Kidney epithelial cell (primary cell): ENCODE measurements at regions not wholly inside any gene's neighbourhood (a gene's known extent, or its start where the extent isn't known, plus 50 kb on each side); places are given as distances from the start of the nearest gene placed in this dataset.
A peak's percentile ranks its signal among the peaks of the same experiment; 100 is the strongest.

Experiments used
- DNase-seq: peaks from one replicate; pipeline ENCODE4 v3.0.0-alpha.2; 2010; ENCODE audit warnings: low read depth
- H3K27me3 ChIP-seq: 2 replicates; pipeline ENCODE4 v1.6.0; 2011; ENCODE audit warnings: low read length; ENCODE audit not compliant: control insufficient read depth, insufficient read depth
- H3K36me3 ChIP-seq: 2 replicates; pipeline ENCODE4 v1.5.1; 2011; ENCODE audit warnings: low read length; ENCODE audit not compliant: control insufficient read depth, insufficient read depth
- H3K4me3 ChIP-seq: 2 replicates; pipeline ENCODE4 v1.5.1; 2011; ENCODE audit warnings: low read depth, mild to moderate bottlenecking, control low read depth, low read length
- CTCF ChIP-seq: IDR thresholded peaks from 2 replicates; pipeline ENCODE4 v1.5.1; 2011; ENCODE audit warnings: mild to moderate bottlenecking, moderate library complexity, low read length, control low read depth, inconsistent platforms; ENCODE audit not compliant: insufficient read depth, poor library complexity, severe bottlenecking

DNA sequence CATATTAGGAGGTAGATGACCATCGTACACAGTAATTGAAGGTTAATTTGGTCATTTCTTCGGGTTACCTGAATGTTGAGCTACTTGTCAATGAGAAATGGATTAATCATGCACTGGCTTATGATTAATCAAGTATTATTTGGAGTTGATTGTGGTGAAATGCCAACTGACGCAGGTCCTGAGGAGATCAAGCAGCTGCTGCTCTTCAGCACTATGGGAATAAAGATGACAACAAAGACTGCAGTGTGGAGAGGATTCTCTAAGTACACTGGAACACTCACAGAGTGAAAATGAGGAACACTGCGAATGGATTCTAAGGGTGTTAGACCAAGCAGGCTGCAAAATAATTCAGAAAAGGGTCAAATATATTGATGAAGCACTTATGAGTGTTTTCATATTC, 202.8 kb upstream of the DIO2 start:
- H3K27me3 ChIP-seq, result no peaks in the 10 kb centered on the region
- no peak for TF ChIP-seq CTCF
- H3K4me3 ChIP-seq, result no peak overlapping the region
- H3K36me3 ChIP-seq, result no peaks in the 10 kb centered on the region
- DNase-seq, result no peak

GRCh38 chr14:80404413-80404812, 193.1 kb upstream of the DIO2 start:
- Histone ChIP-seq H3K27me3 (no peaks in the 10 kb centered on the region), H3K4me3 (no peak overlapping the region), H3K36me3 (no peaks in the 10 kb centered on the region)
- no peak for DNase-seq
- no peak for TF ChIP-seq CTCF

GRCh38 chr14:80403036-80403435, 191.7 kb upstream of the DIO2 start:
- H3K27me3 ChIP-seq, result no peaks in the 10 kb centered on the region
- peak; percentile 18 for DNase-seq
- no peak overlapping the region for H3K4me3 ChIP-seq
- TF ChIP-seq CTCF, result no peak
- no peaks in the 10 kb centered on the region for H3K36me3 ChIP-seq

DNA sequence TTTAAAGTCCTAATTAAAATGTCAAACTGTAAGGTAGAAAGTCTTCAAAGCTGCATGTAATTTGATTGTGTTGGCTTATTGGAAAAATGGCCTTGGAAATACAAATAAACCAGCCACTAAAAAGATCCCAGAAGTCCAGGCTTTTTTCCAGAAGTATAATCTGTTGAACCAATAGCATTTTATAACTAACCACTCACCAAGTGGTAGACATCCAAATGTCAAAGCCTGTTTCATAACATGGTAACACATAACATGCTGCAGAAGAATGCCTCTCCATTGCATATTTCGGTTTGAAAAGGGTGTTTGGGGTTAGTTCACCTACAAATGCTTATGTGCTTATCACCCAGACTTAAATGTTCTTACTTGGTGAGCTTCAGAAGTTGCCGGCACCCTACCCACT, 183.7 kb upstream of the DIO2 start:
- Histone ChIP-seq H3K36me3 (no peaks in the 10 kb centered on the region), H3K27me3 (no peaks in the 10 kb centered on the region), H3K4me3 (no peak overlapping the region)
- TF ChIP-seq CTCF, result no peak
- DNase-seq, result no peak

DNA sequence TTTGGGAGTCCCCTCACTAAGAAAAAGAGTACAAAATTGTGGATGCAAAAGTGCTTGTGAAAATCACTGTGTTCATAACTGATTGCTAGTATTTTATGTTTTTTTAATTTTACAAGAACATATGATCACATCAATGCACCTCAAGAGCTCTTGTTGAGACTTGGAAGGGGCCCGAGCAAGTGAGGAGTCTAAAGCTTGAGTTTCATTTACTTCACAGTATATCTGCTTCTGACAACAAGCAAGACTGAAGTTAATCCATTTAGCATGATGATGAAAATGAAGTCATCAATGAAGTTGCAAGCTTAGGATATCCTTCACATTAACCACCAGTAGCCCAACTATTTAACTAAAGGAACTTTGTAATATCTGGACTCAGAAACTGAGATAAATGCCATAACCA, 182.5 kb upstream of the DIO2 start:
- no peak for DNase-seq
- TF ChIP-seq CTCF, result no peak
- H3K36me3 ChIP-seq, result no peaks in the 10 kb centered on the region
- no peak overlapping the region for H3K4me3 ChIP-seq
- no peaks in the 10 kb centered on the region for H3K27me3 ChIP-seq

DNA sequence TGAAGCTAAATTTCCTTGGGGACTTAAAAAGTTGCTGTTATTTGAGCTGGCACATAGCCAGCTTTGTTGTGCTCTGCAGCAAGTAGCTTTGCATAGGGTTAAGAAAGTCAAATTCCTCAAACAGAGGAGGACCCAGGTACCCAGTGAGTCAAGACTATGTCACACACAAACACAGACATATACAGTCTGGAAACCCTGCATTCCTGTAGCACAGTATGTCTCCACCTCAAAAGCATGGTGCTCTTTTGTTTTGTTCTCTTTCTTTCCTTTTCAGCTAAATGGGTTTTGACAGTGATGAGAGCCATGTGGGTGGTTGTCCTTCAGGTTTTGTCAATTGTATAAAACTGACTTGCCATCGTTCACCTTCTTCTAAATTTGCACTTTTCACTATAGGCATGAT, 179.6 kb upstream of the DIO2 start:
- DNase-seq, result peak; percentile 70
- TF ChIP-seq CTCF, result no peak
- Histone ChIP-seq H3K27me3 (no peaks in the 10 kb centered on the region), H3K36me3 (no peaks in the 10 kb centered on the region), H3K4me3 (no peak overlapping the region)
